ENCODE measurements at regions not wholly inside any gene's neighbourhood (a gene's known extent, or its start where the extent isn't known, plus 50 kb on each side); places are given as distances from the start of the nearest gene placed in this dataset.
"Not testable (repeated sequence)": the region's sequence is repeated elsewhere in the genome, so short reads cannot be mapped to it uniquely, and the experiment has no call there.

- Histone ChIP-seq H3F3A (ENCODE audit: insufficient read depth, low read length, poor library complexity, severe bottlenecking) (peaks cover 4% of the 10 kb centered on the region), H3K4me2 (ENCODE audit: low read length) (no peak overlapping the region), H3K27ac (ENCODE audit: low read length) (no peak overlapping the region), H3K9me2 (ENCODE audit: insufficient read depth, low read length) (no peaks in the 10 kb centered on the region), H3K9ac (ENCODE audit: low read length) (no peak overlapping the region), H3K79me2 (replicated peaks; ENCODE audit: insufficient read depth, low read length) (no peaks in the 10 kb centered on the region), H3K36me3 (ENCODE audit: insufficient read depth, low read length) (no peaks in the 10 kb centered on the region), H3K27me3 (ENCODE audit: insufficient read depth, low read depth, low read length) (no peaks in the 10 kb centered on the region), H4K20me1 (ENCODE audit: insufficient read depth) (no peaks in the 10 kb centered on the region), H3K4me3 (ENCODE audit: low read length) (no peak overlapping the region), H2AFZ (ENCODE audit: low read depth, low read length) (no peak overlapping the region), H3K9me3 (ENCODE audit: low read length) (no peaks in the 10 kb centered on the region)
- TF ChIP-seq CTCF (IDR thresholded peaks at IDR 0.05; ENCODE audit: poor library complexity, severe bottlenecking) (no peak), EP300 (conservative IDR thresholded peaks at IDR 0.05; ENCODE audit: poor library complexity, severe bottlenecking) (peak; percentile 96), RAD21 (conservative IDR thresholded peaks at IDR 0.05) (no peak), POLR2AphosphoS5 (IDR thresholded peaks at IDR 0.05) (peak; percentile 72)
These were observed 1033.3 kb upstream of the FLRT2 start for GRCh38 chr14:84496677-84497076.

- H3F3A ChIP-seq (ENCODE audit: insufficient read depth, low read length, poor library complexity, severe bottlenecking); H3K9me3 ChIP-seq (ENCODE audit: low read length); H3K9ac ChIP-seq (ENCODE audit: low read length); H3K9me2 ChIP-seq (ENCODE audit: insufficient read depth, low read length); H3K79me2 ChIP-seq (replicated peaks; ENCODE audit: insufficient read depth, low read length); H3K4me3 ChIP-seq (ENCODE audit: low read length); H3K4me2 ChIP-seq (ENCODE audit: low read length); H4K20me1 ChIP-seq (ENCODE audit: insufficient read depth); H3K36me3 ChIP-seq (ENCODE audit: insufficient read depth, low read length); H3K27ac ChIP-seq (ENCODE audit: low read length); H3K27me3 ChIP-seq (ENCODE audit: insufficient read depth, low read depth, low read length); H2AFZ ChIP-seq (ENCODE audit: low read depth, low read length): not testable (repeated sequence)
These were observed 1017.1 kb upstream of the FLRT2 start for GRCh38 chr14:84512823-84513222.

- no peaks in the 10 kb centered on the region for H4K20me1 ChIP-seq (ENCODE audit: insufficient read depth)
- H3K9ac ChIP-seq (ENCODE audit: low read length) = no peak overlapping the region
- no peak overlapping the region for H3K27ac ChIP-seq (ENCODE audit: low read length)
- H2AFZ ChIP-seq (ENCODE audit: low read depth, low read length) = no peak overlapping the region
- no peak overlapping the region for H3K4me2 ChIP-seq (ENCODE audit: low read length)
- TF ChIP-seq SMC3 (conservative IDR thresholded peaks at IDR 0.05; ENCODE audit: poor library complexity) = no peak
- H3K79me2 ChIP-seq (replicated peaks; ENCODE audit: insufficient read depth, low read length) = no peaks in the 10 kb centered on the region
- H3K9me2 ChIP-seq (ENCODE audit: insufficient read depth, low read length) = no peaks in the 10 kb centered on the region
- H3K36me3 ChIP-seq (ENCODE audit: insufficient read depth, low read length) = no peaks in the 10 kb centered on the region
- H3K27me3 ChIP-seq (ENCODE audit: insufficient read depth, low read depth, low read length) = no peaks in the 10 kb centered on the region
- H3K9me3 ChIP-seq (ENCODE audit: low read length) = no peaks in the 10 kb centered on the region
- H3F3A ChIP-seq (ENCODE audit: insufficient read depth, low read length, poor library complexity, severe bottlenecking) = no peaks in the 10 kb centered on the region
- no peak overlapping the region for H3K4me3 ChIP-seq (ENCODE audit: low read length)
These were observed 1010.1 kb upstream of the FLRT2 start for GRCh38 chr14:84519836-84520235.

- H4K20me1 ChIP-seq (ENCODE audit: insufficient read depth) = no peaks in the 10 kb centered on the region
- H3F3A ChIP-seq (ENCODE audit: insufficient read depth, low read length, poor library complexity, severe bottlenecking) = no peaks in the 10 kb centered on the region
- H3K9ac ChIP-seq (ENCODE audit: low read length) = no peak overlapping the region
- no peaks in the 10 kb centered on the region for H3K27me3 ChIP-seq (ENCODE audit: insufficient read depth, low read depth, low read length)
- H3K9me2 ChIP-seq (ENCODE audit: insufficient read depth, low read length) = no peaks in the 10 kb centered on the region
- H3K79me2 ChIP-seq (replicated peaks; ENCODE audit: insufficient read depth, low read length) = no peaks in the 10 kb centered on the region
- H2AFZ ChIP-seq (ENCODE audit: low read depth, low read length) = no peak overlapping the region
- TF ChIP-seq CTCF (IDR thresholded peaks at IDR 0.05; ENCODE audit: poor library complexity, severe bottlenecking) (no peak), REST (IDR thresholded peaks at IDR 0.05; ENCODE audit: borderline replicate concordance) (no peak), POLR2AphosphoS5 (IDR thresholded peaks at IDR 0.05) (no peak), SMC3 (conservative IDR thresholded peaks at IDR 0.05; ENCODE audit: poor library complexity) (no peak), MXI1 (conservative IDR thresholded peaks at IDR 0.05; ENCODE audit: poor library complexity, severe bottlenecking) (no peak), EZH2 (IDR thresholded peaks at IDR 0.05; ENCODE audit: borderline replicate concordance, insufficient read depth, low read length, poor library complexity, severe bottlenecking) (no peak), TAF1 (IDR thresholded peaks at IDR 0.05; ENCODE audit: low read depth) (no peak), RAD21 (conservative IDR thresholded peaks at IDR 0.05) (no peak), EP300 (conservative IDR thresholded peaks at IDR 0.05; ENCODE audit: poor library complexity, severe bottlenecking) (no peak)
- H3K4me3 ChIP-seq (ENCODE audit: low read length) = no peak overlapping the region
- H3K4me2 ChIP-seq (ENCODE audit: low read length) = no peak overlapping the region
- no peak overlapping the region for H3K27ac ChIP-seq (ENCODE audit: low read length)
- H3K36me3 ChIP-seq (ENCODE audit: insufficient read depth, low read length) = no peaks in the 10 kb centered on the region
- no peaks in the 10 kb centered on the region for H3K9me3 ChIP-seq (ENCODE audit: low read length)
These were observed 1009.1 kb upstream of the FLRT2 start for GRCh38 chr14:84520711-84521338.
